CD8-positive, alpha-beta memory T cell (primary cell): ENCODE measurements at regions not wholly inside any gene's neighbourhood (a gene's known extent, or its start where the extent isn't known, plus 50 kb on each side); places are given as distances from the start of the nearest gene placed in this dataset.

Experiments
- CTCF ChIA-PET: fragments of 350-600 bp; sonication (Branson Sonifier 250); formaldehyde crosslinking; loops from one replicate; lab custom pipeline; 2021; ENCODE audit warnings: antibody characterized with exemption; lab: Charles Lee
- POLR2A ChIA-PET: fragments of 350-600 bp; sonication (Branson Sonifier 250); formaldehyde crosslinking; loops from one replicate; lab custom pipeline; 2021; ENCODE audit warnings: antibody characterized with exemption; lab: Charles Lee
- DNase-seq, 5 donors: peaks; one replicate each; pipeline versions ENCODE4 v3.0.0 to v3.0.0-alpha.2; 2020 to 2022; ENCODE audit warnings: mixed read lengths in 1 of 5
- H3K27ac ChIP-seq: one replicate; pipeline ENCODE4 v1.7.0; 2013; ENCODE audit warnings: low read depth, mild to moderate bottlenecking, low read length, moderate library complexity
- H3K27me3 ChIP-seq: 2 replicates; pipeline ENCODE4 v1.7.0; 2013; ENCODE audit warnings: low read length, mild to moderate bottlenecking; ENCODE audit not compliant: insufficient read depth, poor library complexity, severe bottlenecking
- H3K36me3 ChIP-seq: 2 replicates; pipeline ENCODE4 v1.7.0; 2013; ENCODE audit warnings: mild to moderate bottlenecking, low read length, moderate library complexity; ENCODE audit not compliant: insufficient read depth
- H3K4me1 ChIP-seq: 2 replicates; pipeline ENCODE4 v1.7.0; 2013; ENCODE audit warnings: mild to moderate bottlenecking, low read length, moderate library complexity; ENCODE audit not compliant: insufficient read depth
- H3K4me3 ChIP-seq: 2 replicates; pipeline ENCODE4 v1.7.0; 2013; ENCODE audit warnings: mild to moderate bottlenecking, low read length
- H3K9me3 ChIP-seq: 2 replicates; pipeline ENCODE4 v1.7.0; 2013; ENCODE audit warnings: mild to moderate bottlenecking, low read length
- H3K27ac Mint-ChIP-seq, 8 donors: one replicate each; pipeline ENCODE4 v1.8.0; 2020 to 2021; ENCODE audit warnings: mixed read lengths in 8 of 8, mild to moderate bottlenecking in 6 of 8, inconsistent platforms in 3 of 8, moderate library complexity in 3 of 8
- H3K27me3 Mint-ChIP-seq, 2 donors: one replicate each; pipeline ENCODE4 v1.8.0; 2020 to 2021; ENCODE audit warnings: mixed read lengths in 2 of 2, mild to moderate bottlenecking in 1 of 2, moderate library complexity in 1 of 2
- H3K36me3 Mint-ChIP-seq, 3 donors: one replicate each; pipeline ENCODE4 v1.8.0; 2020 to 2021; ENCODE audit warnings: mixed read lengths in 3 of 3, inconsistent platforms in 1 of 3, mild to moderate bottlenecking in 1 of 3
- H3K4me1 Mint-ChIP-seq, 3 donors: one replicate each; pipeline ENCODE4 v1.8.0; 2020 to 2021; ENCODE audit warnings: mixed read lengths in 3 of 3, inconsistent platforms in 1 of 3, mild to moderate bottlenecking in 1 of 3
- H3K4me3 Mint-ChIP-seq, 7 donors: one replicate each; pipeline ENCODE4 v1.8.0; 2020 to 2021; ENCODE audit warnings: mixed read lengths in 7 of 7, mild to moderate bottlenecking in 6 of 7, moderate library complexity in 4 of 7, inconsistent platforms in 2 of 7
- H3K9me3 Mint-ChIP-seq, 5 donors: one replicate each; pipeline ENCODE4 v1.8.0; 2020 to 2022; ENCODE audit warnings: mixed read lengths in 5 of 5, mild to moderate bottlenecking in 3 of 5, moderate library complexity in 2 of 5, inconsistent platforms in 1 of 5

DNA sequence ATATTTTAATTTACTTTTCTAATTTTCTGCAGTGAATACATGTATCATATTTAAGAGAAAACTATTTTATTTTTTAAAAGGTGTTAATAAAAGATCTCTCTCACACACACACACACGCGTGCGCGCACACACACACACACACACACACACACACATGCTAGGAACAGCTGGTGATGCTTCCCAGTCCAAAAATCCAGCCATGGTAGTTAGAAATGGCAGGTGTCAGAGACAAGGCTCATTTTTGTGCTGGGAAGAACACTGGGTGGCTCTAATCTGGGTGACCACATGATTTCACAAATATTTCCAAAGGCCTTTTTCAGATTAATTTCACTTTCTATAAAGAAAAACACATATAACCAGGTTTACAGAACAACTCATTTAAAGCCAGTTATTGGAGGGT lies 104.5 kb upstream of the NCK2 start:
- Mint-ChIP-seq H3K9me3 (peaks cover 0 to 3% (median 2%) of the 10 kb centered on the region in 5 donors), H3K27me3 (peaks cover 2 to 4% of the 10 kb centered on the region in 2 donors), H3K4me3 (no peak overlapping the region), H3K4me1 (no peaks in the 10 kb centered on the region), H3K27ac (no peak overlapping the region), H3K36me3 (peaks cover 0 to 4% (median 2%) of the 10 kb centered on the region in 3 donors)
- DNase-seq: no peak
- Histone ChIP-seq H3K27me3 (no peaks in the 10 kb centered on the region), H3K4me1 (no peaks in the 10 kb centered on the region), H3K27ac (no peak overlapping the region), H3K4me3 (no peak overlapping the region), H3K36me3 (no peaks in the 10 kb centered on the region), H3K9me3 (no peaks in the 10 kb centered on the region)
- ChIA-PET CTCF (no interaction called here), POLR2A (no interaction called here)

GRCh38 chr2:105636109-105636740 lies 108.5 kb upstream of the NCK2 start:
- H3K4me3 Mint-ChIP-seq: no peak overlapping the region
- CTCF ChIA-PET: no interaction called here

DNA sequence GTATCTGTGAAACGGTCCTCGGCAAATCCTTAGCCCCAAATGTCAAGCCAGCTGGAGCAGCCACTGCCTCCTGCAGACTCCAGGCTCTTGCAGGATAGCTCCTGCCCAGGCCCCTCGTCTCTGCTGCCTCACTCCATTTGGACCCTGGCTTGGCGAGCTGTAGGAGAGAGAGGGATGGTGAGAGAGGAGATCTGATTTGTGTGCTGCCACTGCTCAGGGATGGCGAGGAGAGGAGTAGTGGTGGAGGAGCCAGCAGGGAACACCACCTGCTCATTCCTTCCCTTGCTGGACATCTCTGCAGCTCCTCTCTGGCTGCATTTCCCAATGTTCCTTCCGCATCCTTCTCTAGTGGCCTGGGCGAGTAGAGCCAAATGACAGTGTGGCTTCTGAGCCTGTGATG lies 109.1 kb upstream of the NCK2 start:
- Histone ChIP-seq H3K4me3 (no peak overlapping the region), H3K27ac (no peak overlapping the region), H3K4me1 (no peaks in the 10 kb centered on the region), H3K36me3 (no peaks in the 10 kb centered on the region), H3K27me3 (no peaks in the 10 kb centered on the region), H3K9me3 (no peaks in the 10 kb centered on the region)
- no peak for DNase-seq
- ChIA-PET POLR2A (no interaction called here), CTCF (no interaction called here)
- Mint-ChIP-seq H3K9me3 (peaks cover 0 to 3% (median 2%) of the 10 kb centered on the region in 5 donors), H3K4me1 (no peaks in the 10 kb centered on the region), H3K36me3 (peaks cover 0 to 4% (median 0%) of the 10 kb centered on the region in 3 donors), H3K27ac (no peak overlapping the region), H3K27me3 (peaks cover 2 to 15% of the 10 kb centered on the region in 2 donors), H3K4me3 (no peak overlapping the region)

More at GRCh38 chr2:105636109-105636740, 108.5 kb upstream of the NCK2 start:
- no peak for DNase-seq
- no peaks in the 10 kb centered on the region for H3K4me1 Mint-ChIP-seq
- no peaks in the 10 kb centered on the region for H3K9me3 ChIP-seq
- H3K4me1 ChIP-seq: no peaks in the 10 kb centered on the region
- no peak overlapping the region for H3K27ac Mint-ChIP-seq
- POLR2A ChIA-PET: no interaction called here
- no peaks in the 10 kb centered on the region for H3K27me3 ChIP-seq
- peaks cover 0 to 3% (median 2%) of the 10 kb centered on the region in 5 donors for H3K9me3 Mint-ChIP-seq
- H3K27ac ChIP-seq: no peak overlapping the region
- H3K27me3 Mint-ChIP-seq: peaks cover 2 to 15% of the 10 kb centered on the region in 2 donors
- no peak overlapping the region for H3K4me3 ChIP-seq
- H3K36me3 ChIP-seq: no peaks in the 10 kb centered on the region
- peaks cover 0 to 4% (median 0%) of the 10 kb centered on the region in 3 donors for H3K36me3 Mint-ChIP-seq

- peaks cover 0 to 1% (median 0%) of the 10 kb centered on the region in 3 donors for H3K4me1 Mint-ChIP-seq
- ChIA-PET CTCF (no interaction called here), POLR2A (no interaction called here)
- no peak for DNase-seq
- no peaks in the 10 kb centered on the region for H3K9me3 Mint-ChIP-seq
- peaks cover 2 to 19% of the 10 kb centered on the region in 2 donors for H3K27me3 Mint-ChIP-seq
- no peak overlapping the region for H3K27ac Mint-ChIP-seq
- no peak overlapping the region for H3K4me3 ChIP-seq
- H3K4me1 ChIP-seq: no peaks in the 10 kb centered on the region
- H3K36me3 ChIP-seq: no peaks in the 10 kb centered on the region
- H3K36me3 Mint-ChIP-seq: no peaks in the 10 kb centered on the region
- H3K27me3 ChIP-seq: no peaks in the 10 kb centered on the region
- H3K4me3 Mint-ChIP-seq: no peak overlapping the region
- H3K27ac ChIP-seq: no peak overlapping the region
- H3K9me3 ChIP-seq: no peaks in the 10 kb centered on the region
These were observed 110.5 kb upstream of the NCK2 start for GRCh38 chr2:105634198-105634597.

GRCh38 chr2:105631922-105632321 lies 112.8 kb upstream of the NCK2 start:
- DNase-seq: no peak
- Histone ChIP-seq H3K27ac (no peak overlapping the region), H3K27me3 (no peaks in the 10 kb centered on the region), H3K9me3 (no peaks in the 10 kb centered on the region), H3K4me1 (no peaks in the 10 kb centered on the region), H3K4me3 (no peak overlapping the region), H3K36me3 (no peaks in the 10 kb centered on the region)
- Mint-ChIP-seq H3K27ac (peak overlapping the region in 1 of 8 donors; percentile 35), H3K9me3 (peaks cover 0 to 4% (median 0%) of the 10 kb centered on the region in 5 donors), H3K4me1 (peaks cover 0 to 1% (median 0%) of the 10 kb centered on the region in 3 donors), H3K36me3 (no peaks in the 10 kb centered on the region), H3K27me3 (peaks cover 3 to 15% of the 10 kb centered on the region in 2 donors), H3K4me3 (no peak overlapping the region)
- CTCF ChIA-PET: interaction anchor here (0.7 kb wide), 1 partner anchor 9 kb away, joined by 3 read pairs; no protein-coding TSS in a partner anchor
- POLR2A ChIA-PET: no interaction called here

GRCh38 chr2:105631011-105631410 lies 113.7 kb upstream of the NCK2 start:
- Histone ChIP-seq H3K4me1 (no peaks in the 10 kb centered on the region), H3K27ac (no peak overlapping the region), H3K27me3 (no peaks in the 10 kb centered on the region), H3K4me3 (no peak overlapping the region), H3K9me3 (no peaks in the 10 kb centered on the region), H3K36me3 (no peaks in the 10 kb centered on the region)
- H3K4me1 Mint-ChIP-seq: peaks cover 0 to 1% (median 0%) of the 10 kb centered on the region in 3 donors
- H3K9me3 Mint-ChIP-seq: peaks cover 0 to 4% (median 0%) of the 10 kb centered on the region in 5 donors
- ChIA-PET CTCF (no interaction called here), POLR2A (no interaction called here)
- H3K36me3 Mint-ChIP-seq: no peaks in the 10 kb centered on the region
- H3K27me3 Mint-ChIP-seq: peaks cover 3 to 20% of the 10 kb centered on the region in 2 donors
- no peak overlapping the region for H3K4me3 Mint-ChIP-seq
- no peak for DNase-seq
- H3K27ac Mint-ChIP-seq: no peak overlapping the region

GRCh38 chr2:105629634-105630033 lies 115.1 kb upstream of the NCK2 start:
- Mint-ChIP-seq H3K9me3 (peaks cover 0 to 4% (median 0%) of the 10 kb centered on the region in 5 donors), H3K27me3 (peaks cover 1 to 28% of the 10 kb centered on the region in 2 donors), H3K36me3 (no peaks in the 10 kb centered on the region), H3K4me3 (no peak overlapping the region), H3K4me1 (peaks cover 0 to 1% (median 0%) of the 10 kb centered on the region in 3 donors), H3K27ac (peak overlapping the region in 1 of 8 donors; percentile 50)
- POLR2A ChIA-PET: interaction anchor here (0.7 kb wide), 1 partner anchor 465 kb away, joined by 3 read pairs; no protein-coding TSS in a partner anchor
- no peaks in the 10 kb centered on the region for H3K4me1 ChIP-seq
- no peak for DNase-seq
- no peak overlapping the region for H3K27ac ChIP-seq
- no peaks in the 10 kb centered on the region for H3K27me3 ChIP-seq
- CTCF ChIA-PET: no interaction called here
- no peaks in the 10 kb centered on the region for H3K9me3 ChIP-seq
- no peaks in the 10 kb centered on the region for H3K36me3 ChIP-seq
- H3K4me3 ChIP-seq: no peak overlapping the region

DNA sequence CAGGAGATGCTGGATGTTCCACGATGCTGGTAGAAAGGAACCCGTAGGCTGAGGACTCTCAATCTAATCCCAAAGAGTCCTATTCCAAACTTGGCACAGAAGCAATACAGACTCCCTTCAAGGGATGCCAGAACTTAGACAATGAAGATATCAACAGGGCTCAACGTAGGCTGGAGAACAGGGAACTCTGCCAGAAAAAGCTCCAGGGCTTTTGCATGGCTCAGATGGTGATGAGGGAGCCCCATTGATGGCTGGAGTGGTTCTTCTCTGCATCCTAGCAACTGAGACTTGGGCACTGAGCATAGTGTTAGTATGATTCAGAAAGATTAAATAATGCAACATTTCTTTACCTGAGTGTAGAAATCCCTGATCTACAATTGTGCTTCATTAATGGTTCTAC lies 117.2 kb upstream of the NCK2 start:
- H3K4me1 ChIP-seq: no peaks in the 10 kb centered on the region
- no peaks in the 10 kb centered on the region for H3K9me3 ChIP-seq
- no peaks in the 10 kb centered on the region for H3K27me3 ChIP-seq
- no peaks in the 10 kb centered on the region for H3K36me3 Mint-ChIP-seq
- H3K9me3 Mint-ChIP-seq: peaks cover 0 to 4% (median 0%) of the 10 kb centered on the region in 5 donors
- ChIA-PET POLR2A (no interaction called here), CTCF (no interaction called here)
- H3K27ac Mint-ChIP-seq: no peak overlapping the region
- no peaks in the 10 kb centered on the region for H3K36me3 ChIP-seq
- DNase-seq: no peak
- H3K27ac ChIP-seq: no peak overlapping the region
- H3K4me1 Mint-ChIP-seq: peaks cover 0 to 1% (median 0%) of the 10 kb centered on the region in 3 donors
- H3K27me3 Mint-ChIP-seq: peaks cover 3 to 33% of the 10 kb centered on the region in 2 donors
- H3K4me3 ChIP-seq: no peak overlapping the region
- no peak overlapping the region for H3K4me3 Mint-ChIP-seq
